K562 (cell line): ENCODE measurements at regions not wholly inside any gene's neighbourhood (a gene's known extent, or its start where the extent isn't known, plus 50 kb on each side); places are given as distances from the start of the nearest gene placed in this dataset.

Source experiments
- ATAC-seq: fragments of 200-7000 bp; cut with Tn5 transposase; 3 replicates; pipeline ENCODE4 v1.9.1; 2020; ENCODE audit warnings: moderate library complexity
- BruUV-seq: library from RNA; stranded (reverse); fragments of 400-500 nt; replicated peaks from 2 replicates; lab custom pipeline; 2021; lab: Mats Ljungman, UMichigan
- CTCF ChIA-PET: fragments of 300-600 bp; formaldehyde crosslinking; extraction: SDS; loops from one replicate; lab custom pipeline; 2021; ENCODE audit warnings: low intra/inter-chr PET ratio; lab: Yijun Ruan, JAX
- POLR2A ChIA-PET: fragments of 300-600, 350-650 bp; sonication (Branson Sonifier 250); formaldehyde crosslinking; extraction: SDS; loops from one replicate; lab custom pipeline; 2021; ENCODE audit warnings: antibody characterized with exemption, inconsistent platforms; lab: Yijun Ruan, JAX
- DNase-seq, 4 experiments: peaks; one replicate each; pipeline versions ENCODE4 v3.0.0 to v3.0.0-alpha.2; 2011 to 2018; ENCODE audit warnings: low spot score in 3 of 4, mixed read lengths in 3 of 4; ENCODE audit errors: extremely low read depth in 1 of 4
- FAIRE-seq: peaks from 2 replicates; lab custom pipeline; 2011; peaks lifted over from hg19 to GRCh38; lab: Jason Lieb, UNC
- H2AFZ ChIP-seq: 2 replicates; pipeline ENCODE4 v1.6.0; 2011; ENCODE audit warnings: low read depth, low read length, control low read depth, inconsistent platforms
- H3K27ac ChIP-seq: fragments of 200-600 bp; 3 replicates; pipeline ENCODE4 v1.8.0; 2011; ENCODE audit warnings: low read depth, mild to moderate bottlenecking, control low read depth, inconsistent platforms, low read length, moderate library complexity, mixed read lengths; ENCODE audit errors: extremely low read depth
- H3K27me3 ChIP-seq, 2 experiments: fragments of 300-600 bp in 1 of 2; 2 replicates in 1 of 2; 3 replicates in 1 of 2; pipeline versions ENCODE4 v1.6.0 to v1.8.0; 2011; ENCODE audit warnings: inconsistent platforms in 2 of 2, low read length in 2 of 2, mild to moderate bottlenecking in 1 of 2, mixed read lengths in 1 of 2, moderate library complexity in 1 of 2; ENCODE audit not compliant: control insufficient read depth in 2 of 2, insufficient read depth in 2 of 2
- H3K36me3 ChIP-seq: fragments of 300-600 bp; 3 replicates; pipeline ENCODE4 v1.8.0; 2011; ENCODE audit warnings: mild to moderate bottlenecking, low read length, inconsistent platforms; ENCODE audit not compliant: control insufficient read depth, insufficient read depth
- H3K4me1 ChIP-seq, 2 experiments: fragments of 200-600 bp in 1 of 2; replicated peaks in 1 of 2; 2 replicates in 1 of 2; 3 replicates in 1 of 2; pipeline versions ENCODE4 v1.5.1 to v1.8.0; 2011; ENCODE audit warnings: inconsistent platforms in 2 of 2, low read length in 2 of 2, mild to moderate bottlenecking in 1 of 2, mixed read lengths in 1 of 2, moderate library complexity in 1 of 2; ENCODE audit not compliant: control insufficient read depth in 2 of 2, insufficient read depth in 2 of 2
- H3K4me2 ChIP-seq: 2 replicates; pipeline ENCODE4 v1.6.1; 2011; ENCODE audit warnings: low read length, control low read depth, inconsistent platforms, mixed read lengths; ENCODE audit not compliant: insufficient read depth
- H3K4me3 ChIP-seq: fragments of 200-600 bp; sonication (generic), shearing (Covaris generic); 2 replicates; pipeline ENCODE4 v1.5.1; 2016; ENCODE audit warnings: control low read depth, inconsistent platforms
- H3K79me2 ChIP-seq: fragments of 200-600 bp; 3 replicates; pipeline ENCODE4 v1.8.0; 2011; ENCODE audit warnings: low read length, inconsistent platforms; ENCODE audit not compliant: control insufficient read depth, insufficient read depth
- H3K9ac ChIP-seq, 2 experiments: 2 replicates each; pipeline versions ENCODE4 v1.6.0 to v1.6.1; 2011; ENCODE audit warnings: low read depth in 2 of 2, low read length in 2 of 2, control low read depth in 1 of 2, inconsistent platforms in 1 of 2, mild to moderate bottlenecking in 1 of 2, mixed read lengths in 1 of 2; ENCODE audit not compliant: insufficient read depth in 1 of 2
- H3K9me1 ChIP-seq: one replicate; pipeline ENCODE4 v1.6.0; 2011; ENCODE audit warnings: inconsistent platforms, mild to moderate bottlenecking, low read length, moderate library complexity; ENCODE audit not compliant: control insufficient read depth, insufficient read depth
- H3K9me3 ChIP-seq: replicated peaks from 2 replicates; pipeline ENCODE4 v1.5.1; 2011; ENCODE audit warnings: low read depth, low read length, inconsistent platforms; ENCODE audit not compliant: control insufficient read depth, insufficient read depth
- H4K20me1 ChIP-seq: replicated peaks from 2 replicates; pipeline ENCODE4 v1.6.1; 2011; ENCODE audit warnings: low read length, inconsistent platforms, mixed read lengths; ENCODE audit not compliant: control insufficient read depth, insufficient read depth
- BMI1 ChIP-seq: fragments of 150-350 bp; IDR thresholded peaks from 2 replicates; pipeline ENCODE4 v1.6.1; 2014; ENCODE audit warnings: low read length
- BRF1 ChIP-seq: IDR thresholded peaks from 3 replicates; pipeline ENCODE4 v1.6.1; 2011; ENCODE audit warnings: borderline replicate concordance, mild to moderate bottlenecking; ENCODE audit not compliant: insufficient read length; ENCODE audit errors: extremely low read depth
- CXXC5 ChIP-seq: fragments of 250-450 bp; sonication (Bioruptor Pico); IDR thresholded peaks from 2 replicates; pipeline ENCODE4 v1.8.0; 2022; ENCODE audit warnings: inconsistent platforms, mild to moderate bottlenecking, moderate library complexity
- DLX4 ChIP-seq: fragments of 250-450 bp; sonication (Bioruptor Pico); IDR thresholded peaks from 2 replicates; pipeline ENCODE4 v1.6.1; 2021; ENCODE audit warnings: mild to moderate bottlenecking
- FOXK1 ChIP-seq: sonication (generic); formaldehyde crosslinking; IDR thresholded peaks from 2 replicates; pipeline ENCODE4 v1.8.0; 2022; ENCODE audit warnings: missing genetic modification reagents, mild to moderate bottlenecking, borderline replicate concordance
- KLF13 ChIP-seq: fragments of 450-650 bp; IDR thresholded peaks from 2 replicates; pipeline ENCODE4 v1.6.1; 2016; ENCODE audit warnings: missing genetic modification characterization, low read depth, mild to moderate bottlenecking, missing compliant biosample characterization, moderate library complexity, borderline replicate concordance
- PCBP1 ChIP-seq: fragments of 200-400 bp; formaldehyde crosslinking; IDR thresholded peaks from 2 replicates; pipeline ENCODE4 v1.6.1; 2018; ENCODE audit warnings: mild to moderate bottlenecking, low read depth, low read length; ENCODE audit not compliant: poor library complexity, severe bottlenecking
- PHB2 ChIP-seq: fragments of 450-650 bp; IDR thresholded peaks from 2 replicates; pipeline ENCODE4 v1.6.1; 2017; ENCODE audit warnings: low read depth
- PRPF4 ChIP-seq: fragments of 200-400 bp; formaldehyde crosslinking; IDR thresholded peaks from one replicate; pipeline ENCODE4 v1.6.1; 2017; ENCODE audit warnings: low read length, low read depth, mild to moderate bottlenecking; ENCODE audit not compliant: insufficient read depth, poor library complexity, severe bottlenecking
- TCF7L2 ChIP-seq: fragments of 150-350 bp; IDR thresholded peaks from 2 replicates; pipeline ENCODE4 v1.6.1; 2016; ENCODE audit warnings: low read depth, mild to moderate bottlenecking, low read length, moderate library complexity
- ZNF444 ChIP-seq: fragments of 250-450 bp; sonication (Bioruptor Pico); IDR thresholded peaks from 2 replicates; pipeline ENCODE4 v1.4.0; 2020; ENCODE audit warnings: mild to moderate bottlenecking, moderate library complexity
- WGBS: fragments of 100-300 bp; shearing (Covaris generic); methylation state at CpG from one replicate; pipeline ENCODE4 v1.1.6; 2016; ENCODE audit warnings: low coverage, mixed read lengths; ENCODE audit not compliant: insufficient coverage; ENCODE audit errors: missing lambda C conversion rate; 5-methylcytosine and 5-hydroxymethylcytosine counted together
- in situ Hi-C: fragments of 300-500 bp; cut with MboI; formaldehyde crosslinking; loops from 4 replicates; pipeline ENCODE4 v1.15.0; 2018; ENCODE audit warnings: inconsistent platforms, mixed read lengths
- intact Hi-C: fragments of 100-400 bp; cut with micrococcal nuclease; formaldehyde crosslinking; loops from 2 replicates; pipeline ENCODE4 v1.14.2; 2022
- TF ChIP-seq, protein P1 (sequence below): fragments of 250-450 bp; sonication (Bioruptor Pico); IDR thresholded peaks from 2 replicates; pipeline ENCODE4 v1.4.0; 2020; ENCODE audit warnings: mild to moderate bottlenecking, moderate library complexity
- TF ChIP-seq, protein P2 (sequence below): sonication (generic); formaldehyde crosslinking; IDR thresholded peaks from 2 replicates; pipeline ENCODE4 v1.8.0; 2022; ENCODE audit warnings: mild to moderate bottlenecking, missing genetic modification reagents

- ChIA-PET CTCF (no interaction called here), POLR2A (no interaction called here)
- H3K9me3 ChIP-seq, result peaks cover 2% of the 10 kb centered on the region; the same call in 1 of the 2 replicates
- H3K4me3 ChIP-seq, result no peak overlapping the region
- 3% methylated on average over 2 of the region's 2 CpGs for WGBS
- no peak overlapping the region for H3K4me2 ChIP-seq
- H4K20me1 ChIP-seq, result no peaks in the 10 kb centered on the region
- no peak overlapping the region for H3K27ac ChIP-seq
- no peak for TF ChIP-seq BMI1
- TF ChIP-seq CXXC5 (CRISPR knock-in tag), result no peak
- TF ChIP-seq, protein P1, sequence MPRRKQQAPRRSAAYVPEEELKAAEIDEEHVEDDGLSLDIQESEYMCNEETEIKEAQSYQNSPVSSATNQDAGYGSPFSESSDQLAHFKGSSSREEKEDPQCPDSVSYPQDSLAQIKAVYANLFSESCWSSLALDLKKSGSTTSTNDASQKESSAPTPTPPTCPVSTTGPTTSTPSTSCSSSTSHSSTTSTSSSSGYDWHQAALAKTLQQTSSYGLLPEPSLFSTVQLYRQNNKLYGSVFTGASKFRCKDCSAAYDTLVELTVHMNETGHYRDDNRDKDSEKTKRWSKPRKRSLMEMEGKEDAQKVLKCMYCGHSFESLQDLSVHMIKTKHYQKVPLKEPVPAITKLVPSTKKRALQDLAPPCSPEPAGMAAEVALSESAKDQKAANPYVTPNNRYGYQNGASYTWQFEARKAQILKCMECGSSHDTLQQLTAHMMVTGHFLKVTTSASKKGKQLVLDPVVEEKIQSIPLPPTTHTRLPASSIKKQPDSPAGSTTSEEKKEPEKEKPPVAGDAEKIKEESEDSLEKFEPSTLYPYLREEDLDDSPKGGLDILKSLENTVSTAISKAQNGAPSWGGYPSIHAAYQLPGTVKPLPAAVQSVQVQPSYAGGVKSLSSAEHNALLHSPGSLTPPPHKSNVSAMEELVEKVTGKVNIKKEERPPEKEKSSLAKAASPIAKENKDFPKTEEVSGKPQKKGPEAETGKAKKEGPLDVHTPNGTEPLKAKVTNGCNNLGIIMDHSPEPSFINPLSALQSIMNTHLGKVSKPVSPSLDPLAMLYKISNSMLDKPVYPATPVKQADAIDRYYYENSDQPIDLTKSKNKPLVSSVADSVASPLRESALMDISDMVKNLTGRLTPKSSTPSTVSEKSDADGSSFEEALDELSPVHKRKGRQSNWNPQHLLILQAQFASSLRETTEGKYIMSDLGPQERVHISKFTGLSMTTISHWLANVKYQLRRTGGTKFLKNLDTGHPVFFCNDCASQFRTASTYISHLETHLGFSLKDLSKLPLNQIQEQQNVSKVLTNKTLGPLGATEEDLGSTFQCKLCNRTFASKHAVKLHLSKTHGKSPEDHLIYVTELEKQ (CRISPR knock-in tag), result no peak
- TF ChIP-seq KLF13 (tag), result no peak
- no peak for TF ChIP-seq ZNF444
- no peak for TF ChIP-seq FOXK1
- no peak for TF ChIP-seq TCF7L2
- no peak for TF ChIP-seq DLX4 (CRISPR knock-in tag)
- no peak for TF ChIP-seq PHB2
- TF ChIP-seq, protein P2, sequence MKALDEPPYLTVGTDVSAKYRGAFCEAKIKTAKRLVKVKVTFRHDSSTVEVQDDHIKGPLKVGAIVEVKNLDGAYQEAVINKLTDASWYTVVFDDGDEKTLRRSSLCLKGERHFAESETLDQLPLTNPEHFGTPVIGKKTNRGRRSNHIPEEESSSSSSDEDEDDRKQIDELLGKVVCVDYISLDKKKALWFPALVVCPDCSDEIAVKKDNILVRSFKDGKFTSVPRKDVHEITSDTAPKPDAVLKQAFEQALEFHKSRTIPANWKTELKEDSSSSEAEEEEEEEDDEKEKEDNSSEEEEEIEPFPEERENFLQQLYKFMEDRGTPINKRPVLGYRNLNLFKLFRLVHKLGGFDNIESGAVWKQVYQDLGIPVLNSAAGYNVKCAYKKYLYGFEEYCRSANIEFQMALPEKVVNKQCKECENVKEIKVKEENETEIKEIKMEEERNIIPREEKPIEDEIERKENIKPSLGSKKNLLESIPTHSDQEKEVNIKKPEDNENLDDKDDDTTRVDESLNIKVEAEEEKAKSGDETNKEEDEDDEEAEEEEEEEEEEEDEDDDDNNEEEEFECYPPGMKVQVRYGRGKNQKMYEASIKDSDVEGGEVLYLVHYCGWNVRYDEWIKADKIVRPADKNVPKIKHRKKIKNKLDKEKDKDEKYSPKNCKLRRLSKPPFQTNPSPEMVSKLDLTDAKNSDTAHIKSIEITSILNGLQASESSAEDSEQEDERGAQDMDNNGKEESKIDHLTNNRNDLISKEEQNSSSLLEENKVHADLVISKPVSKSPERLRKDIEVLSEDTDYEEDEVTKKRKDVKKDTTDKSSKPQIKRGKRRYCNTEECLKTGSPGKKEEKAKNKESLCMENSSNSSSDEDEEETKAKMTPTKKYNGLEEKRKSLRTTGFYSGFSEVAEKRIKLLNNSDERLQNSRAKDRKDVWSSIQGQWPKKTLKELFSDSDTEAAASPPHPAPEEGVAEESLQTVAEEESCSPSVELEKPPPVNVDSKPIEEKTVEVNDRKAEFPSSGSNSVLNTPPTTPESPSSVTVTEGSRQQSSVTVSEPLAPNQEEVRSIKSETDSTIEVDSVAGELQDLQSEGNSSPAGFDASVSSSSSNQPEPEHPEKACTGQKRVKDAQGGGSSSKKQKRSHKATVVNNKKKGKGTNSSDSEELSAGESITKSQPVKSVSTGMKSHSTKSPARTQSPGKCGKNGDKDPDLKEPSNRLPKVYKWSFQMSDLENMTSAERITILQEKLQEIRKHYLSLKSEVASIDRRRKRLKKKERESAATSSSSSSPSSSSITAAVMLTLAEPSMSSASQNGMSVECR (CRISPR knock-in tag), result no peak
- TF ChIP-seq PRPF4, result no peak
- TF ChIP-seq PCBP1, result no peak
- TF ChIP-seq BRF1, result no peak
- no peaks in the 10 kb centered on the region for H3K27me3 ChIP-seq
- in situ Hi-C loops (no loop called here), intact Hi-C loops (no loop called here)
- ATAC-seq (no peak), DNase-seq (no peak), FAIRE-seq (no peak)
- no peaks in the 10 kb centered on the region for H3K9me1 ChIP-seq
- no peaks in the 10 kb centered on the region for H3K36me3 ChIP-seq
- H3K4me1 ChIP-seq, result no peaks in the 10 kb centered on the region
- no peak overlapping the region for H2AFZ ChIP-seq
- no TSS peak for BruUV-seq
- H3K79me2 ChIP-seq, result no peaks in the 10 kb centered on the region
- no peak overlapping the region for H3K9ac ChIP-seq
Measured at GRCh38 chr1:187938092-187938491, 1109.3 kb downstream of the PLA2G4A start.
